GM12874 (cell line): ENCODE measurements at regions not wholly inside any gene's neighbourhood (a gene's known extent, or its start where the extent isn't known, plus 50 kb on each side); places are given as distances from the start of the nearest gene placed in this dataset.

Experiments used
- CTCF ChIP-seq: IDR thresholded peaks from 2 replicates; pipeline ENCODE4 v1.5.1; 2011; ENCODE audit warnings: low read depth, mild to moderate bottlenecking, control low read depth, low read length, moderate library complexity; ENCODE audit not compliant: insufficient read depth

GRCh38 chr4:62683799-62684566 lies 1483.9 kb downstream of the ADGRL3 start:
- TF ChIP-seq CTCF = no peak

DNA sequence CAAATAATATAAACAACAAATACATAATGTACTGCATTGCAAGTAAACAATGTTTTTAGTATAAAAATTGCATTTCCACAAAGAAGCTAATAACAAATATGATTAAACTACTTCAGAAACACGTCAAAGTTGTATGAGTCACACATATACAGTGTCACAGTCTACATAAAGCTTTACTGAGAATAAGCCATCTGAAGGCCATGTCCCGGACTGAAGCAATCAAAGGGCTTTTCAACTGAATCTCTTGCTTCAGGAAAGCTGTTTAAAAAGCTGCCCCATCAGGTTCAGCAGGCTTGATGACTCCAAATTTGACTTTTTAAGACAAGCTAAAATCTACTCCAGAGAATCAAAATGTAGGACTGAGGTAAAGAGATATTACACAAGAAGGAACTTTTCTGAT lies 1476.8 kb downstream of the ADGRL3 start:
- TF ChIP-seq CTCF = no peak

- TF ChIP-seq CTCF = no peak
Measured at GRCh38 chr4:62670514-62670913, 1470.4 kb downstream of the ADGRL3 start.

- TF ChIP-seq CTCF = no peak
Measured at GRCh38 chr4:62661821-62662220, 1461.7 kb downstream of the ADGRL3 start.

DNA sequence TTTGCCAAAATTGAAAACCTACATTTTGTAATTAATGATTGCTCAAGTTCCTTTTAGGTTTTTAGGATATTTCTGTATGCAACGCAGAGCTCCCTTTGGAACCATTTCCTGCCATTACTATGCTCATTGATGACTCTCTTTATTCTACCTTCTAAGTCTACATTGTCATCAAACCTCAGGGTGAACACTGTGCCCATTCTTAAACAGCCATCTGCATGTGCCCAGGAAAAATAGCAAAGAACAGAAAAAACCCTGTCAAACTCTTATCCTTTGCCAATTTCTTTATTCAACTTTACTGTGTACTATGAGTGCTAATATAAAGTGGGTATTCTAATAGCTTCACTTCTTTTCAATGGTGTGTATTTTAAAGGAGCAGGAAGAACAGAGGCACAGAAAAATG lies 1455.9 kb downstream of the ADGRL3 start:
- TF ChIP-seq CTCF = no peak

DNA sequence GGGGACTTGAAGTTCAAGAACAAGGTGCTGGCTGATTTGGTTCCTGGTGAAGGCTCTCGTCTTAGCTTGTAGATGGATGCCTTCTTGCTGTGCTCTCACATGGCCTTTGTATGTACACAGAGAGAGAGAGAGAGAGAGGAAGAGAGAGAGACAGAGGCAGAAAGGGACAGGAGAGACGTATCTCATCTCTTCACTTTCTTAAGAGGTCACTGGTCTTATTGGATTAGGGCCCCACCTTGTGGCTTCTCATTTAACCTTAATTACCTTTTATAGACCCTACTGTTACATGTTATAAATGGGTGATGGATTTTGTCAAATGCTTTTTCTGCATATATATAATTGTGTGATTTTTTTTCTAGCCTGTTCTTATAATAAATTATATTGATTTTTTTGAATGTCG lies 1444.2 kb downstream of the ADGRL3 start:
- no peak for TF ChIP-seq CTCF

GRCh38 chr4:62640296-62640695 lies 1440.2 kb downstream of the ADGRL3 start:
- no peak for TF ChIP-seq CTCF

DNA sequence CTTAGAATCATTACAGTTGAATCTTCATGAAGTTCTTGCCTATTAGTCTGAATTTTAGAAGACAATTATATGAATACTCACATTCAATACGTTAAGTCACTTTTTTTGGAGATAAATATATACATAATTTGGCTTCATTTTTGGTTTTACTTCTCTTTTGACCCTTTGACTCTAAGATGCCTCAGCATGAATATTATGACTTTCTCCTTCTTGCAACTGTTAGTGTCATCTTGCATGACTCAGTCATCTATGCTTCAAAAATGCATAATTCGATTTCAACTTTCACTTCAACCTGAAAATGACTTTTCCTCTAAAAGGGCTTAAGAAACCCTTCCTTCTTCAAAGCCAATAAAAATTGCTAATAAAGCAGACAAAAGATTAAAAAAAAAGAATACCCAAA lies 1427.5 kb downstream of the ADGRL3 start:
- TF ChIP-seq CTCF = no peak
